CD4-positive, alpha-beta T cell treated with Interleukin-4 for 1 hour (primary cell): ENCODE measurements at regions not wholly inside any gene's neighbourhood (a gene's known extent, or its start where the extent isn't known, plus 50 kb on each side); places are given as distances from the start of the nearest gene placed in this dataset.

Experiments used
- DNase-seq, 2 donors: peaks; one replicate each; pipeline ENCODE4 v3.0.0-alpha.2; 2020 to 2022

- no peak for DNase-seq
Observed at GRCh38 chr4:40681600-40681999, 51.9 kb upstream of the RBM47 start.

DNA sequence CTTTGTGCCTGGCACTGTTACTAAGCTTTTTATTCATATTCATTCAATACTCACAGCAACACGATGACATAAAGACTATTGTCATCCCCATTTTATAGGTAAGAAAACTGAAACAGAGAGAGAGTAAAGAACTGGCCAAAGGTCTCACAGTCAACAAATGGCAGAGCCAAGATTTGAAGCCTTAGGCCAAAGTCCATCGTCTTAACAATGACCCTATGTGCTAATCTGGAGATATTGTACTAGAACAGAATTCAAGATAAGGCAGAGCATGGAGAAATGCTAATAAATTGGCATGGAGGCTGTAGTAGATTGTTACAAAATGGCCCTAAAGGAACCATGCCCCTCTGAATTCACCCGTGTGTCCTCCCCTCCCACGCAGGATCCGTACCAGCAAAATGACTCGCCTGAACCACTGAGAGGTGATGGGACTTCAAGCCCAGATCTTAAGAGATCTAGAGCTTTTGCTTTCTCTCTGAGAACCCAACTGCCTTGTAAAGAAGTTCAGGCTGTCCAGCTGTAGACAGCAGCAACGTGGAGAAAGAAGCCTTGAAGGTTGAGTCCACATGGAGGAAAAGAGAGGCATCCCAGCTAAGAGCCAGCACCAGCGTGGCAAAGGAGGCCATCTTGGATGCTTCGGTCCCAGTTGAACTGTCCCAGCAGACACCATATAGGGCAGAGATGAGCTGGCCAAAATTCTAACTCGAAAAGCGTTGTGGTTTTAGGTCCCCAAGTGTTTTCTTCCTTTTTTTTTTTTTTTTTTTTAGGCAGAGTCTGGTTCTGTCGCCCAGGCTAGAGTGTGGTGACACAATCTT lies 52.8 kb upstream of the RBM47 start:
- peak in 1 of 2 donors; percentile 16 for DNase-seq

DNA sequence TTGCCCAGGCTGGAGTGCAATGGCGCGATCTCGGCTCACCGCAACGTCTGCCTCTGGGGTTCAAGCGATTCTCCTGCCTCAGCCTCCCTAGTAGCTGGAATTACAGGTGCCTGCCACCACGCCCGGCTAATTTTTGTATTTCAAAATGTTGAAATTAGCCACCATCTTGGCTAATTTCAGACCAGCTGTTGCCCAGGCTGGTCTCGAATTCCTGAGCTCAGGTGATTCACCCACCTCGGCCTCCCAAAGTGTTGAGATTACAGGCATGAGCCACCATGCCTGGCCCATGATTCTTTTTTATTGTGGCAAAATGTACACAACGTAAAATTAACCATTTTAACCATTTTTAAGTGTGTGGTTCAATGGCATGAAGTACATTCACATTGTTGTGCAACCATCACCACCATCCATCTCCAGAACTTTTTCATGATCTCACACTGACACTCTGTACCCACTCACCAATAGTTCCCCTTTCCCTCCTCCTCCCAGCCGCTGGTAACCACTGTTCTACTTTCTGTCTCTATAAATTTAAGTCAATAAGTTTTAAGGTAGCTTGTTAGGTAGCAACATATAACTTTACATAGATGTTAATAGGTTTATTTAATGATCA lies 54.0 kb upstream of the RBM47 start:
- peak in 1 of 2 donors; percentile 13 for DNase-seq

GRCh38 chr4:40684404-40684803 lies 54.7 kb upstream of the RBM47 start:
- no peak for DNase-seq

DNA sequence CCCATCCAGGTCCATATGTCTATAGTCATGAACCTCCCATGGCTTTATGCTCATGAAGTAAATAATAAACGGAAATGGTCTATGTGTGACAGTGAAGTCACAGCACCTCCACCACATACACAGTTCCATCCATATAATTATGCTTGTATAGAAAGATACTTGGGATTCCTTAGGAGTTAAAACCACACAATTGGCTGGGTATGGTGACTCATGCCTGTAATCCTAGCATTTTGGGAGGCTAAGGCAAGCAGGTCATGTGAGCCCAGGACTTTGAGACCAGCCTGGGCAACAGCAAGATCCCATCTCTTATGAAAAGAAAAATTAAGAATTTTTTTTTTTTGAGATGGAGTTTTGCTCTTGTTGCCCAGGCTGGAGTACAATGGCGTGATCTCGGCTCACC lies 55.6 kb upstream of the RBM47 start:
- DNase-seq, result no peak

- no peak for DNase-seq
Observed at GRCh38 chr4:40686081-40686913, 56.6 kb upstream of the RBM47 start.

DNA sequence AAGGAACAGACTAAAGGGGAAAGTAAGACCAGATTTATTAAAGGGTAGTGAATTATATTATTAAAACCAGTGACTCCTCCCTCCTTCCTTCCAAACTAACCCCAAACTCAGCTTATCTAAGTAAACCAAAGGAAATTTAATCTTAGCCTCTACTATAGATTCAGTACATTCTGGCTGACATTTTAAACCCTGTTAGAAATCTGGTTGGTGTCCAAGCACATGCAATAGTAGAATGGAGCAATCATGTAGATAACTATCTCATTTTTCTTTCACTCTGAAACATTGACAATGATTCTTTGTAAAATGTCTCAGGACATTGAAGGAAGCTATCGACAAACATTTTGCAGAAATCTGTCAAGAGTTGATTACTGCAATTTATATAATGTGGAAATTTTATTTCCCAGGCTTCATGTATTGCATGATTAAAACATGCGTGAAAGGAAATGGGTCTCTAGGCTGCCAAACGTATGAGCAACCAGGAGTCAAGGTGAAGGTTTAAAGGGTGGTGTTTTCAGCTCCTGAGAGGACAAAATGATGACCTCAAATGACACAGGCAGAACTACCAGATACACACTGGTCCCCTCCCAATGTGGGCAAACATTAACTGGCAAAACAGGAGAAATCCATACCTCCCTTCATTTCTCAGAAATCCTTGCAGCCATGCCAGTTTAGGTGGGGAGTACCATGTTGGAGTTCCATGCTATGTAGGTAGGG lies 58.2 kb upstream of the RBM47 start:
- no peak for DNase-seq

DNA sequence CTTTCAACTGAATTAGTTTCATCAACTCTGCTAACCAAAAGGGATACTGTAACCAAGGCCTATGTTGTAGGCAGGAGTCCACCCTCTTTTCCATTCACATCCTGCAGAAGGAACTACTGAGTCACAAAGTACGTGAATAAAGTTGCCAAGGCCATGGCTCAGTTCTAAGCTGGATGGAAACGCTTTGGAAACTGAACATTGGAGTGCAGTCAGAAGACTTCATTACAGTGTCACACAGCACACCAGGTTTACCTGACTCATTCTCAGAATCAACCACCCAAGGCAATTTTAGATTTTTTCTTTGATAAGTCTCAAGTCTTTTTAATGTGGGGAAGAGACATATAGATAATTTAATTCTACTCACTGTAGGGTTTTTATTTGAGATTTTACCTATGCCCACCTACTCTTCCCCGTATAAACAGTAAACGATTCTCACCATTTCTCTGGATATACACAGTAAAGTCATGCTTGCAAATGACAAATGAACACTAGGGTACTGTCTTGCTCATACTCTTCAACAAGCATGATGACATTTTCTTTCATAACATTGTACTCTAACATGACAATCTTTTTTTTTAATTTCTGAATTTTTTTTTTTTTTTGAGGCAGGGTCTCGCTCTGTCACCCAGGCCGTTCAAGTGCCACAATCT lies 58.9 kb upstream of the RBM47 start:
- no peak for DNase-seq

GRCh38 chr4:40693946-40694345 lies 55.8 kb upstream of the NSUN7 start:
- DNase-seq, result no peak

GRCh38 chr4:40697476-40697875 lies 52.3 kb upstream of the NSUN7 start:
- DNase-seq, result peak in 1 of 2 donors; percentile 30

GRCh38 chr4:40698733-40699132 lies 51.0 kb upstream of the NSUN7 start:
- DNase-seq, result no peak

DNA sequence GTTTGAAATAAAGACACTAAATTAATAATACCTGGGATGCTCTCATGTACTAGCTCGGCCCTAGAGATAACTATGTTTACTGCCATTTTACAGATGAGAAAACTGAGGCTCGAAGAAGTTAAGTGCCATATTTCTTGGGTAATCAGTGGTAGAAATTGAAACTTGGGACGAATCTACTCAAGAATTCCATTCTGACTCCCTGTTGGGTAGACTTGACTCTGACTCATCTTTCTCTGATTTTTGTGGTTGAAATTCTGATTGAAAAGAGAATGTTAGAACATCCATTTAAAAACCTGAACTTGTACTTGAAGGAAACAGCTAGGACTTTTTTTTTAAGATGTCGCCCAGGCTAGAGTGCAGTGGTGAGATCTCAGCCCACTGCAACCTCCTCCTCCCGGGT lies 50.1 kb upstream of the NSUN7 start:
- no peak for DNase-seq
